ENCODE measurements at regions not wholly inside any gene's neighbourhood (a gene's known extent, or its start where the extent isn't known, plus 50 kb on each side); places are given as distances from the start of the nearest gene placed in this dataset.

DNA sequence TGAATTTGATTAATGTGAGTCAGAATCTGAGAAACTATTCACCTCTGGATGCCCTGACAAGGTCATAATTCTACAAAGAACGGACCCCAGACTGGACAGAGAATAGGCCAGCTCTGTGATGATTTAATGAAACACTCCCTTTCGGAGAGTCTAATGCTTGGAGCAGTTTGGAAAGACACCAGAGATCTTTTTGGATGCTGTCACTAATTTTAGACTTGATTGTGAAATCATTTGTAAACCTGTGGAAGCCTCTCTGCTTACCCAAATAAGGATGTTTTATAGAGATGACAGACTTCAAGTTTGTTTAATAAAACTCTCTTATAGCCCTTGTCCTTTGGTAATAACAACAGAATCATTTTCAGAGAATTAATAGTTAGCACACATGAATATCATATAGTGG is 83.5 kb downstream of the MYL12B start:
- no peak for TF ChIP-seq POLR2A (IDR thresholded peaks at IDR 0.05)
- TF ChIP-seq, protein P1, sequence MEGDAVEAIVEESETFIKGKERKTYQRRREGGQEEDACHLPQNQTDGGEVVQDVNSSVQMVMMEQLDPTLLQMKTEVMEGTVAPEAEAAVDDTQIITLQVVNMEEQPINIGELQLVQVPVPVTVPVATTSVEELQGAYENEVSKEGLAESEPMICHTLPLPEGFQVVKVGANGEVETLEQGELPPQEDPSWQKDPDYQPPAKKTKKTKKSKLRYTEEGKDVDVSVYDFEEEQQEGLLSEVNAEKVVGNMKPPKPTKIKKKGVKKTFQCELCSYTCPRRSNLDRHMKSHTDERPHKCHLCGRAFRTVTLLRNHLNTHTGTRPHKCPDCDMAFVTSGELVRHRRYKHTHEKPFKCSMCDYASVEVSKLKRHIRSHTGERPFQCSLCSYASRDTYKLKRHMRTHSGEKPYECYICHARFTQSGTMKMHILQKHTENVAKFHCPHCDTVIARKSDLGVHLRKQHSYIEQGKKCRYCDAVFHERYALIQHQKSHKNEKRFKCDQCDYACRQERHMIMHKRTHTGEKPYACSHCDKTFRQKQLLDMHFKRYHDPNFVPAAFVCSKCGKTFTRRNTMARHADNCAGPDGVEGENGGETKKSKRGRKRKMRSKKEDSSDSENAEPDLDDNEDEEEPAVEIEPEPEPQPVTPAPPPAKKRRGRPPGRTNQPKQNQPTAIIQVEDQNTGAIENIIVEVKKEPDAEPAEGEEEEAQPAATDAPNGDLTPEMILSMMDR (IDR thresholded peaks at IDR 0.05), result no peak

All from body of pancreas (tissue), 4 donors.